HG03378 (cell line): ENCODE measurements at regions not wholly inside any gene's neighbourhood (a gene's known extent, or its start where the extent isn't known, plus 50 kb on each side); places are given as distances from the start of the nearest gene placed in this dataset.

ENCODE experiments used
- ATAC-seq: cut with Tn5 transposase; IDR thresholded peaks from one replicate; pipeline ENCODE4 v1.9.1; 2021; ENCODE audit warnings: mild to moderate bottlenecking, moderate library complexity; ENCODE audit not compliant: unreplicated experiment

- ATAC-seq = no peak
Observed at GRCh38 chr3:160128056-160128455, 97.2 kb upstream of the C3orf80 start.

- peak; percentile 77 for ATAC-seq
Observed at GRCh38 chr3:160129459-160130061, 95.7 kb upstream of the C3orf80 start.

DNA sequence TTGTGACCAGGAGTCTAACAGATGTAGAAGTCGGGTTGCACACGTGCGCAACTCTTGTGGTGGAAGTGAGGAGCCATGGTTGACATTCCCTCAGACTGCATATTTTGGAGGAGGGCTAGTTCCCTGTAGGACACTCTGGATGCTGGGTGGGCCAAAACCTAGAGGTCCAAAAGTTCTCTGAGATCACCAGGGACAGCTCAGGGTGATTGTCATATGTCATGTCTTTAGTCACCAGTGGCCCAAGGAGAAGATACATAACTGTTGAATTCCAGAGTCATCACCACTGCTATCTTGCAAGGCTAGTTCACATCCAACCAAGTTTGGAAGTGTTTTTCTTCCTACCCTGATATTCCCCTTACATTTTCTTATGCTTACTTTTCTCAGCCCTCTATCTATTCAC is 95.2 kb upstream of the C3orf80 start:
- ATAC-seq = no peak

- ATAC-seq = no peak
Observed at GRCh38 chr3:160130950-160131349, 94.3 kb upstream of the C3orf80 start.

- ATAC-seq = no peak
Observed at GRCh38 chr3:160132226-160132625, 93.0 kb upstream of the C3orf80 start.

- ATAC-seq = no peak
Observed at GRCh38 chr3:160133757-160134156, 91.5 kb upstream of the C3orf80 start.

DNA sequence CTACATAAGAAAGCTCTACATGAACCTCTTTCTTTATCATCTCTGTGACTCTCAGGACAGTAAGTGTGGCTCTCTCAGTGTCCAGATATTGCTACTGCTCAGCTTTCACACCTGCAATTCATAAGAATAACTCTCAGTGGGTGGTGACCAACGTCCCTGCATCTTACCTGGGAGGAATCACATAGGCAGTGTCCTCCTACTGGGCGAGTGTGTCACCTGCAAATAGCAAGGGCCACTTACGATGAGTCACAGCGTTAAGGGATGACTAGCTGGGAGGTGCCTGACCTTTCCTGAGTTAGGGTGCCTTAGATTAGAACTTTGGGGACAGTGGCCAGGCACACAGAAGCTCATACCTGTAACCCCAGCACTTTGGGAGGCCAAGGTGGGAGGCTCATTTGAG is 90.8 kb upstream of the C3orf80 start:
- ATAC-seq = no peak

DNA sequence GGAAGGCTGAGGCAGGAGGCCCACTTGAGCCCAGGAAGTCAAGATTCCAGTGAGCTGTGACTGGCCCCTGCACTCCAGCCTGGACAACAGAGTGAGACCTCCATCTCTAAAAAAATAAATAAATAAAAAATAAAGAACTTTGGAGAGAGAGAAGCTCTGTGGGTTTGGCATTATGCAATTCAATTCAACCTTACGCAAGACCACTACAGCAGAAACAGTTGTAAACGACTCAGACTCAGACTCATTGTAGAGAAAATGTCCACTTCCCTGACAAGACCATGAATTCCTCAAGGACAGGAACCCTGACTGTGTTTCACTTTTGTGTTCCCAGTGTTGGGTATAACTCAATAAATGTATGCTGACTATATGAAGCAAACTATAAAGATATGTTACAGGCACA is 90.3 kb upstream of the C3orf80 start:
- ATAC-seq = no peak

DNA sequence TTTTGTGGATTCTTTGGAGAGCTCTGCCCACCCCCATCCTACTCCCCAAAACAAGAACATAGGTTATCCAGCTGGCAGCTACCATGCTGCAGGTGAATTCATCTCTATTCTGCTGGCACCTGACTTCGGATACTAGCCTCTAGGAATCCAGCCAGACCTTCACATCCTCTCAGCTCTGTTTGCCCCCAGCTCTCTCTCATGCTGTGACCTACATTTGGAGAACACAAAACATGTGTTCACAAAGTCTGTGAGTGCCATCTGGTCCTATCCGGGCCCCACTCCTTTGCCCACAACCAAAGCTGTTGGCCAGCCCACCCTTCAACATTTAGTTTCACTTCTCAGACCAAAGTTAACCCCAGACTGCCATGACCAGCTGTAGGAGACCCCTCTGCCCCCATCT is 89.4 kb upstream of the C3orf80 start:
- ATAC-seq = no peak

DNA sequence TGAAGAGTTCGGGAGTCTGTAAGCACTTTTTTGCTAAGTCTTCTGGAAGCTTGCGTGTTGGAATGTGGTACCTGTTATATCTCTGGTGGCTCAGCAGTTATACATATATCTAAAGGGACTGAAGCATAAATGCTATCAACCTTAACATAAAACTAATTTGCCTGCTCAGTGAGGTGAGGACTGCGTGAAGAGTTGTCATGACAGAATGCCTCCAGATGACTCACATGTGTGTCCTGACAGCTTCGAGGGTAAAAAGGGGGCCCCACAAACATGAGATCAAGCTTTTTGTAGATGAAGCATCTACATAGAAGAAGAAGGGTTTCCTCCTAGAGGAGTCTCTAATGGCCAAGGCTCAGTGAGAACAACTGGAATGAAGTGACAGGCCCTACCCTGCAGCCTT is 88.8 kb upstream of the C3orf80 start:
- ATAC-seq = no peak

DNA sequence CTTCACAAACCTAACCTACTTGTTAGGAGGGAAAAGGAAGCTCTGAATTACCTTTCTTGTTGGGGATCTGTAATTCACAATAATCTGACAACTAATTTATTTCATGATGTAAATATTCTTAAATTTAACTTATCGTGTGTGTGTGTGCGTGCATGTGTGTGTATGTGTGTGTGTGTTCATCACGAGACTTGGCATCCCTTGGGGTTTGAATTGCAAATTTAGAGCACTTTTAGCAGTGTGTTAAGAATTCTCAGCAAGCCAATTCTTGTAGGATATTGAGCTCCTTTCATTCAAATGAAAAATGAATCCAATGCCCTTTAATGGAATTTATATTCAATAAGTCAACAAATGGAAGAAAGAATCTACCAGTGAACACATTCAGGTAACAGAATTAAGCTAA is 85.9 kb upstream of the C3orf80 start:
- ATAC-seq = no peak

DNA sequence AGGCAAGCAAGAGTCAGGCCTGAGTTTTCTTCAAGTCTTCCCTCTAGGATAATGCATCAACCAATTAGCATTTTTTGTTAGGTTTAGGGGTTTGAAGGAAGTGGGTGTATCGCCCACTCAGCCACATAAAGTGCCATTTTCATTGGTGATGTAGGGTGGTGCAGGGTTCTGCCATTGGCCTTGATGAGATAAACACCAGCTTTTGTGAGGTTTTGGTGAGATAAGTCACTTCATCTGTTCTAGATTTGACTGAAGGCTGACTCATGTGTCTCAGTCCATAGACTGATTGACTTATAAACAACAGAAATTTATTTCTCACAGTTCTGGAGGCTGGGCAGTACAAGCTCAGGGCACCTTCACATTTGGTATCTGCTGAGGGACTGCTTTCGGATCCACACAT is 84.5 kb upstream of the C3orf80 start:
- ATAC-seq = peak; percentile 71

DNA sequence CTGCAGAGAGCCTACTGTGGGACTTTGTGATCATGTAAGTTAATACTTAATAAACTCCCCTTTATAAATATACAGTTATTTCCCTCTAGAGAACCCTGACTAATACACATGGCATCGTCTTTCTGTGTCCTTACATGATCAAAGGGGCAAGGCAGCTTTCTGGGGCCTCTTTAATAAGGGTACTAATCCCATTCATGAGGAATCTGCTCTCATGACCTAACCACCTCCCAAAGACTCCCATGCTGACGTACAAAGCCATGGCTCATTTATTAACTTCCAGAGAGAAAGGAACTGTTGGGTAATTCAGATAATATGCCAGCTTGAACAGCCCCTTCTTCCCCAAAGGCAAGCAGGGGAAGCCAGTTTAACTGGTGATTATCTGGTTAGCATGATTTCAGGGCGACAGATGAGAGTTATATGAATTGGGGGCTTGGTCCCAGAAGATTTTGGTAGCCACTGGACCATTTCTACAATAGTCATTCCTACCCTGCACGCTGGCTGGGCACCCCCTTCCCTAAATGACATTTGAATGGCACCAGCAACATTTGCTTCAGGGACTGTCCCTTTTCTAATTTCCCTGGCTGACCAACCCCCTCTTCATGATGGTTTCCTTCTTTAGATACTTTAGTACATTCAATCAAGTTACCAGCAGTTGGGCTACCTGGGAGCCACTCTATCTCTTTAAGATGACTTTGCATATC is 83.6 kb upstream of the C3orf80 start:
- no peak for ATAC-seq

GRCh38 chr3:160143482-160143881 is 81.7 kb upstream of the C3orf80 start:
- ATAC-seq = no peak

DNA sequence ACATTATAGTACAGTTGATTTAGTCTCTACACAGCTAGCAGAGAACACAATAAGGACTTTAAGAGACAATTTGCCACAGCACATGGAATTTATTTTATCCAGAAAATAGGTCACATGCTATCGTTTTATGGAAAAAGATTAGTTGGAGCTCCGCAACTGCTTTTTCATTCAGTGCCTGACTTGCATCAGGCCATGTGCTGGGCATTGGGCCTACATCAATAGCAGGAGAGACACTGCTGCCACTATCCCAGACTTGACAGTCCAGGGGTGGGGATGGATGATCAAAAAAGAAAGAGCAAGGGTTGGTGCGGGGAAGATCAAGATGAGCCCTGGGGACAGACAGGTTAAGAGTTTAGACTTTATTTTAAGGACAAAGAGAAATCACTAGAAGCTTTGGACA is 75.2 kb upstream of the C3orf80 start:
- ATAC-seq = no peak

GRCh38 chr3:160150525-160150924 is 74.7 kb upstream of the C3orf80 start:
- ATAC-seq = no peak

- no peak for ATAC-seq
Observed at GRCh38 chr3:160152638-160153037, 72.6 kb upstream of the C3orf80 start.

DNA sequence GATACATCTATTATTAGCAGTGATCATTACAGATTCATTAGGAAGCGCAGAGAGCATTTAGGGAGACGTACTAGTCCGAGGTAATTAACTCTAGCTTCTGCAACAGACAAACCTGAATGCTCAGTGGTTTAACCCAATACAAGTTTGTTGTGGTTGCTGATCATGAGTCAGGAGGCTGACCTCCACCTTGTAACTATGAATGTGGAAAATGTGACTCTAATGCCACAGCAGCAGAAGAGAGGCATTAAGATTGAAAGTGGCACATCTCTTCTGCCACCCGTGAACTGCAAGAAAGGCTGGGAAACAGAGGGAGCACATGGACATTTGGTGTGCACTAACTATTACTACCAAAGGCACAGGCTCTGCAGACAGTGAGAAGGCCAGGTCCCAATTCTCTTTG is 71.2 kb upstream of the C3orf80 start:
- ATAC-seq = no peak

GRCh38 chr3:160154596-160154995 is 70.6 kb upstream of the C3orf80 start:
- ATAC-seq = no peak

GRCh38 chr3:160157321-160157720 is 67.9 kb upstream of the C3orf80 start:
- no peak for ATAC-seq

- ATAC-seq = no peak
Observed at GRCh38 chr3:160159341-160159740, 65.9 kb upstream of the C3orf80 start.

- ATAC-seq = no peak
Observed at GRCh38 chr3:160159806-160160205, 65.4 kb upstream of the C3orf80 start.

DNA sequence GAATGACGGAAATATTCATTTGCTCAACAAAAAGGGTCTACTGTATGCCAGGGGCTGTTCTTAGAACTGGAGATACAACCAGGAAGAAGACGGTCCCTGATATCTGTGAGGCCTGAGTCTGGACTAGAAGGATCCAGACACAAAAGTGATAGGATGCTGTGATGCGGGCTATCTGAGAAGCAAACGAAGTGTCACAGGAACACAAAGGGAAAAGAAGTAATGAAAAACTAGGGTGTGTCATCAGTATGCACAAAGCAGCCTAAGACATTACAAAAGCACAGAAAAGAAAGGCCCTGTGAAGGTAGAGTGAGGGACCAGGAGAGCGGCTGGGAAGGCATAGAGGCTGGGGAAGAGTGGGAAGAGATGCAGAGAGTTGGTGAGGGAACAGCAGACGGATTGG is 63.3 kb upstream of the C3orf80 start:
- no peak for ATAC-seq
